RCC 7860 (cell line): ENCODE measurements at regions not wholly inside any gene's neighbourhood (a gene's known extent, or its start where the extent isn't known, plus 50 kb on each side); places are given as distances from the start of the nearest gene placed in this dataset.

ENCODE experiments used
- DNase-seq: peaks from one replicate; pipeline ENCODE4 v3.0.0-alpha.2; 2015; ENCODE audit warnings: low spot score
- FAIRE-seq: peaks from 2 replicates; lab custom pipeline; 2012; peaks lifted over from hg19 to GRCh38; lab: Jason Lieb, UNC

GRCh38 chr3:132183811-132184210 is 133.4 kb upstream of the ACP3 start:
- DNase-seq (no peak), FAIRE-seq (no peak)

GRCh38 chr3:132187746-132188145 is 129.5 kb upstream of the ACP3 start:
- DNase-seq (no peak), FAIRE-seq (no peak)

GRCh38 chr3:132189601-132190000 is 127.6 kb upstream of the ACP3 start:
- FAIRE-seq (no peak), DNase-seq (no peak)

GRCh38 chr3:132196113-132196512 is 121.1 kb upstream of the ACP3 start:
- FAIRE-seq (no peak), DNase-seq (no peak)

- DNase-seq (no peak), FAIRE-seq (no peak)
These were observed 118.7 kb upstream of the ACP3 start for GRCh38 chr3:132198516-132198915.

GRCh38 chr3:132199451-132199850 is 117.8 kb upstream of the ACP3 start:
- DNase-seq (no peak), FAIRE-seq (no peak)

GRCh38 chr3:132202586-132202985 is 114.6 kb upstream of the ACP3 start:
- DNase-seq = no peak
- FAIRE-seq = no peak

- no peak for DNase-seq
- FAIRE-seq = no peak
These were observed 113.2 kb upstream of the ACP3 start for GRCh38 chr3:132203889-132204596.

GRCh38 chr3:132205609-132206008 is 111.6 kb upstream of the ACP3 start:
- no peak for DNase-seq
- FAIRE-seq = no peak

GRCh38 chr3:132209855-132210254 is 107.4 kb upstream of the ACP3 start:
- DNase-seq = peak; percentile 13
- no peak for FAIRE-seq

- no peak for FAIRE-seq
- no peak for DNase-seq
These were observed 106.5 kb upstream of the ACP3 start for GRCh38 chr3:132210476-132211346.

GRCh38 chr3:132211896-132212295 is 105.3 kb upstream of the ACP3 start:
- DNase-seq (no peak), FAIRE-seq (no peak)

GRCh38 chr3:132218817-132219755 is 98.1 kb upstream of the ACP3 start:
- FAIRE-seq = no peak
- no peak for DNase-seq

GRCh38 chr3:132220986-132221385 is 96.2 kb upstream of the ACP3 start:
- DNase-seq (no peak), FAIRE-seq (no peak)

- peak; percentile 75 for DNase-seq
- peak; percentile 95 for FAIRE-seq
These were observed 94.2 kb upstream of the ACP3 start for GRCh38 chr3:132222868-132223538.

- peak; percentile 96 for FAIRE-seq
- DNase-seq = peak; percentile 86
These were observed 91.5 kb upstream of the ACP3 start for GRCh38 chr3:132225664-132226063.

- DNase-seq (no peak), FAIRE-seq (no peak)
These were observed 88.3 kb upstream of the ACP3 start for GRCh38 chr3:132228923-132229322.

- DNase-seq (no peak), FAIRE-seq (no peak)
These were observed 87.6 kb upstream of the ACP3 start for GRCh38 chr3:132229641-132230040.

- FAIRE-seq = no peak
These were observed 86.8 kb upstream of the ACP3 start for GRCh38 chr3:132230156-132231000.

GRCh38 chr3:132231633-132232032 is 85.6 kb upstream of the ACP3 start:
- DNase-seq (peak; percentile 25), FAIRE-seq (no peak)

More at GRCh38 chr3:132230156-132231000, 86.8 kb upstream of the ACP3 start:
- DNase-seq = no peak
